PC-9 (cell line): ENCODE measurements at regions not wholly inside any gene's neighbourhood (a gene's known extent, or its start where the extent isn't known, plus 50 kb on each side); places are given as distances from the start of the nearest gene placed in this dataset.

ENCODE experiments used
- CTCF ChIP-seq: fragments of 200-600 bp; sonication (generic); conservative IDR thresholded peaks from 2 replicates; pipeline ENCODE4 v1.6.1; 2017; ENCODE audit warnings: mixed run types, antibody characterized with exemption, mild to moderate bottlenecking, moderate library complexity
- EZH2 ChIP-seq: fragments of 200-600 bp; sonication (generic); IDR thresholded peaks from 2 replicates; pipeline ENCODE4 v1.8.0; 2017; ENCODE audit warnings: antibody characterized with exemption, low read depth

DNA sequence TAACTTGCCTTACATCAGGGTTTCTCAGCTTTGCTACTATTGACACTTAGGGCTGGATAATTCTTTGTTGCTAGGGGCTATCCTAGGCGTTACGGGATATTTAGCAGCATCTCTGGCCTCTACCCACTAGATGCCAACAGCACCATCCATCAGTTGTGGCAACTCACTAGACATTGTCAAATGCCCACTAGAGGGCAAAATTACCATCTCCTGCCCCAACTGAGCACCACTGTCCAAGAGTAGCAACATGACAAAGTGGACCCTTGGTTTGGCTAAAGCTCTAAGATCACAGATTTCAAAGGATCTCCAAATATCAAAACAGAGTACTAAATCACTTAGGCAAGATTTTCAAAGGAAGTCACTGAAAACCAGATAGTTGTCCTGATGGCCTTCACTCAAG is 251.7 kb upstream of the TBX3 start:
- TF ChIP-seq CTCF (no peak; the same call in 1 of the 2 replicates), EZH2 (no peak)
